Thymus (tissue), 11 donors: ENCODE measurements at regions not wholly inside any gene's neighbourhood (a gene's known extent, or its start where the extent isn't known, plus 50 kb on each side); places are given as distances from the start of the nearest gene placed in this dataset.
"Not testable (repeated sequence)": the region's sequence is repeated elsewhere in the genome, so short reads cannot be mapped to it uniquely, and the experiment has no call there.

ENCODE experiments used
- DNase-seq, 9 donors: peaks; one replicate each; pipeline ENCODE4 v3.0.0-alpha.2; 2013; ENCODE audit warnings: low spot score in 9 of 9, low read depth in 6 of 9, missing footprints in 1 of 9
- H3K27ac ChIP-seq, 2 donors: one replicate each; pipeline ENCODE4 v1.5.1; 2013; ENCODE audit warnings: control low read depth in 1 of 2, low read depth in 1 of 2, low read length in 1 of 2, mild to moderate bottlenecking in 1 of 2, moderate library complexity in 1 of 2
- H3K27me3 ChIP-seq, 2 donors: one replicate each; pipeline ENCODE4 v1.5.1; 2013; ENCODE audit warnings: low read length in 1 of 2; ENCODE audit not compliant: control insufficient read depth in 2 of 2, insufficient read depth in 1 of 2
- H3K36me3 ChIP-seq, 2 donors: one replicate each; pipeline ENCODE4 v1.5.1; 2013; ENCODE audit warnings: low read length in 1 of 2, mild to moderate bottlenecking in 1 of 2, moderate library complexity in 1 of 2; ENCODE audit not compliant: control insufficient read depth in 2 of 2, insufficient read depth in 2 of 2
- H3K4me1 ChIP-seq, 2 donors: one replicate each; pipeline ENCODE4 v1.5.1; 2013; ENCODE audit warnings: low read length in 2 of 2; ENCODE audit not compliant: control insufficient read depth in 2 of 2, insufficient read depth in 2 of 2
- H3K4me3 ChIP-seq, 2 donors: one replicate each; pipeline ENCODE4 v1.5.1; 2013; ENCODE audit warnings: low read length in 2 of 2, control low read depth in 1 of 2, mild to moderate bottlenecking in 1 of 2
- H3K9me3 ChIP-seq, 2 donors: one replicate each; pipeline ENCODE4 v1.5.1; 2013; ENCODE audit warnings: low read length in 1 of 2, mild to moderate bottlenecking in 1 of 2; ENCODE audit not compliant: control insufficient read depth in 2 of 2, insufficient read depth in 1 of 2
- whole genome bisulfite sequencing: extraction: QIAGEN DNeasy Blood & Tissue Kit; methylation state at CpG from one replicate; pipeline ENCODE4 v1.1.7; 2013; 5-methylcytosine and 5-hydroxymethylcytosine counted together
- donor health status: healthy.

- no peaks in the 10 kb centered on the region for H3K36me3 ChIP-seq
- no peaks in the 10 kb centered on the region for H3K4me1 ChIP-seq
- no peak overlapping the region for H3K27ac ChIP-seq
- no peaks in the 10 kb centered on the region for H3K27me3 ChIP-seq
- DNase-seq = no peak
- H3K4me3 ChIP-seq = no peak overlapping the region
- 66% methylated on average over 2 of the region's 2 CpGs for WGBS
- H3K9me3 ChIP-seq = peaks cover 0 to 3% of the 10 kb centered on the region in 2 donors
Measured at GRCh38 chr5:8560776-8561175, 691.8 kb downstream of the MTRR start.

DNA sequence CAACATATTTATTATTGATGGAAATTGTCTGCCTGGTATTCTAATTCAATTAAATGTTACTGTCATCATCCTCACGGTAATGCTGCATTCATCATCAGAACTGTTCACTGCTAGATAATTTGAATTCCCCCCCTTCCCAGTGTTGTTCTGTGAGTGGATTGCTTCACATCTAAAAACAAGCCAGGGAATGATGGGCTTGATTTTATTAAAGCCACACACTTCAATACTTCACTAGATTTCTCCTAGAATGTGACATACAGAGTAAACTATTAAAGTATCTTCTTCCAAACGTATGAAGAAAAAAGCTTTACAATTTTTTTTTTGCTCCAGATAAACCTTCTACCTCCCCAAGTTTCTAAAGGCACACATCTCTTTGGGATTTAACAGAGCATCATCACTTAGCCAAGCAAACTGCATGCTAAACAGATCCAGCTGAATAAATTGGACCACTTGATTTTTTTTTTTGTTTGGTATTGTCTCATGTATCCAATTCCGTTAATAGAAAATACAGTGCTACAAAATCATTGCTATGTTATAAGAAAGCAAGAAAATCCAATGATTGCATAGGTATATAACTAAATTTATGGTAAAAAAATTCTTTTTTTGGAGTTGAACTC lies 692.4 kb downstream of the MTRR start:
- H3K9me3 ChIP-seq = peaks cover 0 to 3% of the 10 kb centered on the region in 2 donors
- no peaks in the 10 kb centered on the region for H3K36me3 ChIP-seq
- no peaks in the 10 kb centered on the region for H3K27me3 ChIP-seq
- no peak overlapping the region for H3K4me3 ChIP-seq
- WGBS = 94% methylated on average over 3 of the region's 3 CpGs
- no peak overlapping the region for H3K27ac ChIP-seq
- DNase-seq = no peak
- H3K4me1 ChIP-seq = no peaks in the 10 kb centered on the region

GRCh38 chr5:8561854-8562253 lies 692.9 kb downstream of the MTRR start:
- no peaks in the 10 kb centered on the region for H3K4me1 ChIP-seq

GRCh38 chr5:8563540-8563939 lies 694.6 kb downstream of the MTRR start:
- DNase-seq, H3K27ac ChIP-seq, H3K4me1 ChIP-seq, H3K36me3 ChIP-seq, H3K9me3 ChIP-seq, H3K27me3 ChIP-seq, H3K4me3 ChIP-seq: not testable (repeated sequence)
- WGBS = 74% methylated on average over 6 of the region's 6 CpGs

More at GRCh38 chr5:8561854-8562253, 692.9 kb downstream of the MTRR start:
- no peak overlapping the region for H3K27ac ChIP-seq
- H3K4me3 ChIP-seq = no peak overlapping the region
- H3K9me3 ChIP-seq = peaks cover 0 to 3% of the 10 kb centered on the region in 2 donors
- no peak for DNase-seq
- H3K36me3 ChIP-seq = no peaks in the 10 kb centered on the region
- H3K27me3 ChIP-seq = no peaks in the 10 kb centered on the region

GRCh38 chr5:8568858-8569257 lies 699.9 kb downstream of the MTRR start:
- DNase-seq = no peak
- H3K27me3 ChIP-seq = no peaks in the 10 kb centered on the region
- 87% methylated on average over 6 of the region's 6 CpGs for WGBS
- no peaks in the 10 kb centered on the region for H3K36me3 ChIP-seq
- no peak overlapping the region for H3K27ac ChIP-seq
- H3K4me1 ChIP-seq = no peaks in the 10 kb centered on the region
- no peak overlapping the region for H3K4me3 ChIP-seq
- peaks cover 0 to 3% of the 10 kb centered on the region in 2 donors for H3K9me3 ChIP-seq

DNA sequence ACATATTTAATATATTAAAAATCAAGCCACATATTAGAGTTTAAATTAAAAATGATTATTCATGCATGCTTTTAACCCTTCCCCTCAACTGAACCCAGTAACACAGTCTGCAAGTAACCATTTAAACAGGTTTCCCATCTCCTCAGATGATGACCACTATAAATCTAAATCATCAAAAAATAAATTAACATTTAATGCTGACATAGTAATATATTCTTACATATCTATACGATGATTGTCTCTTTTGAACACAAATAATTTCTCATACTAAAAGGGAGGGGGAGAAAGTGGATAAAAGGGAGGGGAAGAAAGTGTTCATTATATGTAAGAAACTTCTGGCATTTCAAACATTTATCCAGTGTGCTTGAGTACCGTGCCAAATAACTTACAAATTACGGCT lies 701.6 kb downstream of the MTRR start:
- Histone ChIP-seq H3K27me3 (no peaks in the 10 kb centered on the region), H3K36me3 (no peaks in the 10 kb centered on the region)
- WGBS = 92% methylated on average over 3 of the region's 3 CpGs

DNA sequence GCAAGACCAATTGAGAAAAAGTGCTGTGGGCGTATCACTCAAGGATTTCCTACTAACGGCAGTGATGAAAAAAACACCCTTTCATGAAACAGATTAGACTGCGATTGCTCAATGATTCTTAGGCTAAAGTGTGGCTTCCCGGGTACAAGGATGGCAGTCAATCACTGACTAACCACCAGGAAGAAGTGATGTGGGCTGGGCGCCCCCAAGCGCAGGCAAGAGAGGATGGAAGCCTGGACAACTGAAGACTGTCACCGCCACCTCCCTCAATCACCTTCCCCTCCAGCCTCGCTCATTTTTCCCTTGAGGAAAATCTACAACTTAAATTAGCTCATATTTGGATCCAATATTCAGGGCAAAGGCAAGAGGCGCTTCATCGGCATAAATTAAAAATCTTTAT lies 707.2 kb downstream of the MTRR start:
- H3K4me3 ChIP-seq = no peak overlapping the region
- no peaks in the 10 kb centered on the region for H3K9me3 ChIP-seq
- H3K4me1 ChIP-seq = no peaks in the 10 kb centered on the region
- no peak overlapping the region for H3K27ac ChIP-seq
- no peaks in the 10 kb centered on the region for H3K27me3 ChIP-seq
- no peak for DNase-seq
- no peaks in the 10 kb centered on the region for H3K36me3 ChIP-seq
- WGBS = 96% methylated on average over 10 of the region's 10 CpGs

More for the DNA sequence above, 701.6 kb downstream of the MTRR start:
- Histone ChIP-seq H3K4me1 (no peaks in the 10 kb centered on the region), H3K27ac (no peak overlapping the region), H3K4me3 (no peak overlapping the region), H3K9me3 (no peaks in the 10 kb centered on the region)
- no peak for DNase-seq

GRCh38 chr5:8577792-8578191 lies 708.8 kb downstream of the MTRR start:
- no peaks in the 10 kb centered on the region for H3K27me3 ChIP-seq
- no peak overlapping the region for H3K4me3 ChIP-seq
- WGBS = 82% methylated on average over 3 of the region's 3 CpGs
- no peaks in the 10 kb centered on the region for H3K9me3 ChIP-seq
- H3K27ac ChIP-seq = no peak overlapping the region
- no peaks in the 10 kb centered on the region for H3K4me1 ChIP-seq
- H3K36me3 ChIP-seq = no peaks in the 10 kb centered on the region
- peak in 1 of 9 donors; percentile 8 for DNase-seq

DNA sequence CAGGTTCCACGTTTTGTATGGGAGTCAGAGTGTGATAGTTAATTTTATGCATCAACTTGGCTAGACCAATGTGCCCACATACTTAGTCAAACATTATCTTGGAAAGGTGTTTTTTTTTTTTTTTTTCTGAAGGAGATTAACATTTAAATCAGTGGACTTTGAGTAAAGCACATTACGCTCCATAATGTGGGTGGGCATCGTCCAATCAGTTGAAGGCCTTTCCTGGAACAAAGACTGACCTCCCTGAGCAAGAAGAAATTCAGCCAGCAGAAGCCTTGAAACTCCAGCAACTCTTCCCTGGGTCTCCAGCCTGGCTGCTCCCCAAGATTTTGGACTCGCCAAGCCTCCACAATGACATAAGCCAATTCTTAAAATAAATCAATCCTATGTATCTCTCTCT lies 711.4 kb downstream of the MTRR start:
- Histone ChIP-seq H3K36me3 (no peaks in the 10 kb centered on the region), H3K9me3 (no peaks in the 10 kb centered on the region), H3K27me3 (no peaks in the 10 kb centered on the region), H3K4me1 (no peaks in the 10 kb centered on the region), H3K27ac (no peak overlapping the region), H3K4me3 (no peak overlapping the region)
- no peak for DNase-seq
- 70% methylated on average over 4 of the region's 4 CpGs for WGBS

DNA sequence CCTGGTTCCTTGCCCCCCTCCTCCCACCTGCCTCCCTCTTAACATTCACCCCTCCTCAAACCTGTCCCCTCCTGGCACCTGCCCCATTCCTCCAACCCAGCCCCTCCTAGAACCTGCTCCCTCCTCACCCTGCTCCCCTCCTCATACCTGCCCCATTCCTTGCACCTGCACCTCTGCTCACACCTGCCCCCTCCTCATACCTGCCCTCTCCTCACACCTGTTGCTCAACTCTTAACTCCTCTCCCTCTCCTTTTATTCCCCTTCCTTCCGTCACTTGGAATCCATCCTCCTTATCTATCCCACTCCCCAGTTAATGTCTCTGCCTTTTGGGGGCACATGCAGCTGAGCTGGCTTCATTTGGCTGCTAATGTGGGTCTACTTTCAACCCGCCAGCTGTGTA lies 712.1 kb downstream of the MTRR start:
- H3K27ac ChIP-seq = no peak overlapping the region
- WGBS = 97% methylated on average over 2 of the region's 2 CpGs
- no peak for DNase-seq
- H3K36me3 ChIP-seq = no peaks in the 10 kb centered on the region
- H3K4me1 ChIP-seq = no peaks in the 10 kb centered on the region
- H3K27me3 ChIP-seq = no peaks in the 10 kb centered on the region
- no peaks in the 10 kb centered on the region for H3K9me3 ChIP-seq
- no peak overlapping the region for H3K4me3 ChIP-seq
